Parathyroid adenoma (tissue), 2 donors: ENCODE measurements at regions not wholly inside any gene's neighbourhood (a gene's known extent, or its start where the extent isn't known, plus 50 kb on each side); places are given as distances from the start of the nearest gene placed in this dataset.

Source experiments
- H2AFZ ChIP-seq: fragments of 300-600 bp; sonication (generic); one replicate; pipeline ENCODE4 v1.7.0; 2017; ENCODE audit warnings: antibody characterized with exemption, mild to moderate bottlenecking
- H3K27ac ChIP-seq: fragments of 300-600 bp; sonication (generic); one replicate; pipeline ENCODE4 v1.7.0; 2017
- H3K27me3 ChIP-seq: fragments of 300-600 bp; sonication (generic); one replicate; pipeline ENCODE4 v1.7.0; 2017; ENCODE audit warnings: low read length; ENCODE audit not compliant: control insufficient read depth, insufficient read depth
- H3K36me3 ChIP-seq: fragments of 300-600 bp; sonication (generic); one replicate; pipeline ENCODE4 v1.7.0; 2017; ENCODE audit warnings: low read length; ENCODE audit not compliant: control insufficient read depth, insufficient read depth
- H3K4me1 ChIP-seq: fragments of 300-600 bp; sonication (generic); one replicate; pipeline ENCODE4 v1.7.0; 2017; ENCODE audit warnings: control low read depth
- H3K4me2 ChIP-seq: fragments of 300-600 bp; sonication (generic); one replicate; pipeline ENCODE4 v1.7.0; 2017; ENCODE audit warnings: low read length
- H3K4me3 ChIP-seq: fragments of 300-600 bp; sonication (generic); one replicate; pipeline ENCODE4 v1.7.0; 2017; ENCODE audit warnings: low read depth, low read length
- H3K79me2 ChIP-seq: fragments of 300-600 bp; sonication (generic); one replicate; pipeline ENCODE4 v1.7.0; 2017; ENCODE audit warnings: control low read depth
- H3K9ac ChIP-seq: fragments of 300-600 bp; sonication (generic); one replicate; pipeline ENCODE4 v1.7.0; 2017; ENCODE audit warnings: mild to moderate bottlenecking
- H3K9me3 ChIP-seq: fragments of 300-600 bp; sonication (generic); one replicate; pipeline ENCODE4 v1.7.0; 2017; ENCODE audit warnings: low read length; ENCODE audit not compliant: control insufficient read depth
- TF ChIP-seq, protein P1 (sequence below): fragments of 300-600 bp; sonication (generic); IDR thresholded peaks from one replicate; pipeline ENCODE4 v1.7.0; 2017; ENCODE audit warnings: antibody characterized with exemption, mild to moderate bottlenecking
- donor health status: primary hyperparathyroidism.

DNA sequence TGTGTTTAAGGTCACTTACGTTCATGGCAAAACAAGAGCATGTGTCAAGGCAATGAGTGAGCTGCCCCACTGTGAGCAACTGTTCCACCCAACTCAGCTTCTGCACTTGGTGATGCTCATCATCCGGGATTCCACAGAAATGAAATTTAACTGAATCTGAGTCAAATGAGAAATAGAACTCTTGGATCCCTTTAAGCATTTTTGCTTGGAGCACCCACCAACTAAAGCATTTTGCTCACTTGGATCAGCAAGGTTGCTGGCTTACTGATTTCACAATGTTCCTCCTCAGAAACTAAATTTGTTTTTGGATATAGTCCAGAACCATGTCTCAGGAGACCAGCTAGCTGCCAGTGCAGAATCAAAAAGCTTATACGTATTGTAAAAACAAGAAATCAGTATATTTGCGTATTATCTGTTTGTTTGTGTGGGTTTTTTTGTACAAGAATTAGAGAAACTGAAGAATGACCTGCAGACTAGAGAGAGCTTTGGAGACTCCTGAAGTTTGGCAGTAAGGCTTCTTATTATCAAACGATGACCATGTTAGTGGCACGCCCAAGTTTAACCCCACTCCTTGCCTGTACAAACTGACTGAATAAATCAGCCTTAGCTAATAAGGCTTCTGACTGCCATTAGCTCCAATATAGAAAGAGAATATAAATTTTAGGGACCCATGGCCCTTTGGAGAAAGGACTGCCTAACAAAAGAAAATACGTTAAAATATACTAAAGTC, 153.8 kb upstream of the FST start:
- H2AFZ ChIP-seq, result no peak overlapping the region
- TF ChIP-seq, protein P1, sequence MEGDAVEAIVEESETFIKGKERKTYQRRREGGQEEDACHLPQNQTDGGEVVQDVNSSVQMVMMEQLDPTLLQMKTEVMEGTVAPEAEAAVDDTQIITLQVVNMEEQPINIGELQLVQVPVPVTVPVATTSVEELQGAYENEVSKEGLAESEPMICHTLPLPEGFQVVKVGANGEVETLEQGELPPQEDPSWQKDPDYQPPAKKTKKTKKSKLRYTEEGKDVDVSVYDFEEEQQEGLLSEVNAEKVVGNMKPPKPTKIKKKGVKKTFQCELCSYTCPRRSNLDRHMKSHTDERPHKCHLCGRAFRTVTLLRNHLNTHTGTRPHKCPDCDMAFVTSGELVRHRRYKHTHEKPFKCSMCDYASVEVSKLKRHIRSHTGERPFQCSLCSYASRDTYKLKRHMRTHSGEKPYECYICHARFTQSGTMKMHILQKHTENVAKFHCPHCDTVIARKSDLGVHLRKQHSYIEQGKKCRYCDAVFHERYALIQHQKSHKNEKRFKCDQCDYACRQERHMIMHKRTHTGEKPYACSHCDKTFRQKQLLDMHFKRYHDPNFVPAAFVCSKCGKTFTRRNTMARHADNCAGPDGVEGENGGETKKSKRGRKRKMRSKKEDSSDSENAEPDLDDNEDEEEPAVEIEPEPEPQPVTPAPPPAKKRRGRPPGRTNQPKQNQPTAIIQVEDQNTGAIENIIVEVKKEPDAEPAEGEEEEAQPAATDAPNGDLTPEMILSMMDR, result no peak
- no peak overlapping the region for H3K4me3 ChIP-seq
- H3K9me3 ChIP-seq, result no peaks in the 10 kb centered on the region
- H3K79me2 ChIP-seq, result no peaks in the 10 kb centered on the region
- H3K36me3 ChIP-seq, result no peaks in the 10 kb centered on the region
- H3K9ac ChIP-seq, result no peak overlapping the region
- no peak overlapping the region for H3K4me2 ChIP-seq
- no peaks in the 10 kb centered on the region for H3K27me3 ChIP-seq
- no peak overlapping the region for H3K27ac ChIP-seq
- H3K4me1 ChIP-seq, result no peaks in the 10 kb centered on the region

DNA sequence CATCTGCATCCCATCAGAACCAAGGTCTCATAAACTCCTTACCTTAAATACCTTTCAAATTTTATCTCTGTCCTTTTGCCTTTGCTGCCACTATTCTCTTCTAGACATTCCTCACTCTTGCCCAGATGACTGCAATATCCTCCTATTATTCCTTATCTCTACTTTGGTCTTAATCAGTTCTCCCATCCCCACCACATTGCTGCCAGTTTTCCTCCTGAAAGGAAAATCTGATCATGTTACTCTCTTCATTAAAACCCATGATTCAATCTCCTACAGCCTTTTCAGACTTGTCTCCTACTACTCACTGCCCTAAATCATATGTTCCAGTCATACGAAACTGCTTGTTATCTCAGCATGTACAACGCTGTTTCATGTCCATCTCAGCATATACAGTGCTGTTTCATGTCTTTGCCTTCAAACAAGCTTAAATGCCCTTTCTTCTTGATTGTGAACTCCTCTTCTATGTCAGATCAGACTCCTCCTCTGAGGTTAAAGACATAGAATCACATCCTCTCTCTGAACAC, 152.6 kb upstream of the FST start:
- Histone ChIP-seq H3K4me1 (no peaks in the 10 kb centered on the region), H3K4me2 (no peak overlapping the region), H3K36me3 (no peaks in the 10 kb centered on the region), H3K79me2 (no peaks in the 10 kb centered on the region), H3K27me3 (no peaks in the 10 kb centered on the region), H2AFZ (no peak overlapping the region), H3K9ac (no peak overlapping the region), H3K4me3 (no peak overlapping the region), H3K27ac (no peak overlapping the region), H3K9me3 (no peaks in the 10 kb centered on the region)
- TF ChIP-seq, protein P1, result no peak

DNA sequence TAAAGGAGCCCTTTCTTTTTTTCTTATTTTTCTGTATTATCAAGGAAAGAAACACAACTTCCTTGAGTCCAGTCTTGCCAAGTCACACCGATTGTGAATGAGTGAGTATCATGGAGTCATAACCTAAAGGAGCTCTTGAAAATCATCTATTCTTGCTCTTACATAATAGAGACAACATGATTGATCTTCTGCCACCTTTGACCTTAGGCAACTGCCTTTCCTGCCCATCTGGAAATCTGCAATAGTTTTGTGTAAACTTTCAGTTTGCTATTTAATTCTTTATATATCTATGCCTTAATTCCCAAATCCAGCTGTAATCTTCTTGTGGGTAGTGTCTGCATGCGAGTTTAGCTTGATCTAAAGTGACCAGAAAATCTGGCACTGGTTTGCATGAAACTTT, 149.9 kb upstream of the FST start:
- Histone ChIP-seq H3K4me2 (no peak overlapping the region), H3K9me3 (no peaks in the 10 kb centered on the region), H3K4me1 (no peaks in the 10 kb centered on the region), H3K9ac (no peak overlapping the region), H3K27me3 (no peaks in the 10 kb centered on the region), H2AFZ (no peak overlapping the region), H3K79me2 (no peaks in the 10 kb centered on the region), H3K4me3 (no peak overlapping the region), H3K36me3 (no peaks in the 10 kb centered on the region), H3K27ac (no peak overlapping the region)
- TF ChIP-seq, protein P1, result no peak

DNA sequence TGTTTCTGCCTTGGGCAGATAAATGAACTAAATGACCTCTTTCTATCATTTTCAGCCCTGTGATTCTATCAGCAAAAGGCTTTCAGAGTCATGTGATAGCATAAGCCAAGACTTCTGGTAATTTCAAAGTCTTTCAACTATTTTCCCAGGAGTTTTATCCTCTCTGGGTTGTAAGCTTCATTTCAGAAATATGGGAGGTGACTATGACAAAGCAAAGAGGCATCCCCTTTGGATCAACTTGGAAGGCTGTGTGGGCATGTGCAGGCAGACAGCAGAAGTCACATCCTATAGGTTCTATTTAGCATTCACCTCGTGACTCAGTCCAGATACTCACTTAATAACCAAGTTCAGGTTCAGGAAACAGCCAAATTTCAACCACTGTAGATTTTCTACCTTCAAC, 149.0 kb upstream of the FST start:
- Histone ChIP-seq H3K4me1 (no peaks in the 10 kb centered on the region), H3K9ac (no peak overlapping the region), H3K27ac (no peak overlapping the region), H3K4me2 (no peak overlapping the region), H3K9me3 (no peaks in the 10 kb centered on the region), H3K27me3 (no peaks in the 10 kb centered on the region), H2AFZ (no peak overlapping the region), H3K4me3 (no peak overlapping the region), H3K36me3 (no peaks in the 10 kb centered on the region), H3K79me2 (no peaks in the 10 kb centered on the region)
- TF ChIP-seq, protein P1, result no peak

DNA sequence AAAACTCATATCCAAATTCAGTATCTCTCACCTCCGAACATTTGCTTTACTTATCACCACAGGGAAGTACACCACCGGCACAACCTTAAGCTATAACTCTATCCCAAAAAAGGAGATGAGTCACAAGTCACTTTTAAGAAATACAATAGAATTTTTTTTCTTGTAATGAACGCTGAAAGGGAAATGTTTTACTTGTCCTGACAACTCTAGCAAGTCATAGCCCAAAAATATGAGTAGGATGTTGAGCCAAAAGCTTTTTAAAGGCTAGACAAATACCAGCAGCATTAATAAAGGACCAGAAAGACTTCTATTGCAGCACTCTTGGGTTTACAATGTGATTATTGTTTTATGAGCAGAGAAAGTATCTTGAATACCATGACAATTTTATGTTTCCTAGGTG, 147.3 kb upstream of the FST start:
- no peak overlapping the region for H3K9ac ChIP-seq
- no peak overlapping the region for H3K27ac ChIP-seq
- no peaks in the 10 kb centered on the region for H3K36me3 ChIP-seq
- no peak overlapping the region for H3K4me2 ChIP-seq
- H3K4me3 ChIP-seq, result no peak overlapping the region
- no peaks in the 10 kb centered on the region for H3K4me1 ChIP-seq
- TF ChIP-seq, protein P1, result no peak
- H3K27me3 ChIP-seq, result no peaks in the 10 kb centered on the region
- H3K79me2 ChIP-seq, result no peaks in the 10 kb centered on the region
- no peak overlapping the region for H2AFZ ChIP-seq
- H3K9me3 ChIP-seq, result no peaks in the 10 kb centered on the region
